Upper lobe of left lung (tissue), 4 donors: ENCODE measurements at regions not wholly inside any gene's neighbourhood (a gene's known extent, or its start where the extent isn't known, plus 50 kb on each side); places are given as distances from the start of the nearest gene placed in this dataset.

Source experiments
- CTCF ChIP-seq, 6 experiments: fragments of 450-650 bp in 4 of 6; fragments of 200-600 bp in 2 of 6; sonication (generic) in 2 of 6; IDR thresholded peaks; one replicate each; pipeline ENCODE4 v1.5.1; 2016 to 2019; ENCODE audit warnings: antibody characterized with exemption in 6 of 6
- EP300 ChIP-seq, 4 donors: sonication (generic); formaldehyde crosslinking; IDR thresholded peaks; one replicate each; pipeline ENCODE4 v1.5.1; 2017; ENCODE audit warnings: antibody characterized with exemption in 4 of 4, control low read depth in 2 of 4
- POLR2A ChIP-seq, 4 donors: fragments of 450-650 bp; IDR thresholded peaks; one replicate each; pipeline ENCODE4 v1.5.1; 2016 to 2017; ENCODE audit warnings: antibody characterized with exemption in 4 of 4, mild to moderate bottlenecking in 2 of 4
- POLR2AphosphoS5 ChIP-seq, 2 donors: sonication (generic); formaldehyde crosslinking; IDR thresholded peaks; one replicate each; pipeline ENCODE4 v1.5.1; 2017; ENCODE audit warnings: antibody characterized with exemption in 2 of 2

GRCh38 chr15:37249249-37249648 is 148.9 kb upstream of the MEIS2 start:
- TF ChIP-seq POLR2AphosphoS5 (IDR thresholded peaks at IDR 0.05) (no peak), CTCF (IDR thresholded peaks at IDR 0.05) (no peak), EP300 (IDR thresholded peaks at IDR 0.05) (no peak), POLR2A (IDR thresholded peaks at IDR 0.05) (no peak)
